ENCODE measurements at regions not wholly inside any gene's neighbourhood (a gene's known extent, or its start where the extent isn't known, plus 50 kb on each side); places are given as distances from the start of the nearest gene placed in this dataset.
"Not testable (repeated sequence)": the region's sequence is repeated elsewhere in the genome, so short reads cannot be mapped to it uniquely, and the experiment has no call there.

GRCh38 chr6:50968246-50968645 is 149.6 kb downstream of the TFAP2B start:
- TF ChIP-seq CTCF, POLR2A (IDR thresholded peaks at IDR 0.05): not testable (repeated sequence)

All from heart left ventricle (tissue), 13 donors.